ENCODE measurements at regions not wholly inside any gene's neighbourhood (a gene's known extent, or its start where the extent isn't known, plus 50 kb on each side); places are given as distances from the start of the nearest gene placed in this dataset.

GRCh38 chr9:16057541-16057940 is 504.7 kb downstream of the CCDC171 start:
- TF ChIP-seq CTCF (IDR thresholded peaks at IDR 0.05) = no peak
- Histone ChIP-seq H3K4me1 (ENCODE audit: control insufficient read depth in 1 of 2, insufficient read depth in 1 of 2, low read depth in 1 of 2, low read length in 1 of 2) (no peaks in the 10 kb centered on the region), H3K27me3 (no peaks in the 10 kb centered on the region), H3K27ac (no peak overlapping the region), H3K9me3 (no peaks in the 10 kb centered on the region), H3K36me3 (no peaks in the 10 kb centered on the region), H3K4me3 (ENCODE audit: low read depth in 1 of 2, low read length in 1 of 2) (no peak overlapping the region)

- TF ChIP-seq CTCF (IDR thresholded peaks at IDR 0.05) = no peak
- Histone ChIP-seq H3K4me1 (ENCODE audit: control insufficient read depth in 1 of 2, insufficient read depth in 1 of 2, low read depth in 1 of 2, low read length in 1 of 2) (no peaks in the 10 kb centered on the region), H3K9me3 (no peaks in the 10 kb centered on the region), H3K36me3 (no peaks in the 10 kb centered on the region), H3K27me3 (no peaks in the 10 kb centered on the region), H3K27ac (no peak overlapping the region), H3K4me3 (ENCODE audit: low read depth in 1 of 2, low read length in 1 of 2) (no peak overlapping the region)
These were observed 505.3 kb downstream of the CCDC171 start for GRCh38 chr9:16058131-16058549.

GRCh38 chr9:16060436-16061129 is 507.7 kb downstream of the CCDC171 start:
- Histone ChIP-seq H3K9me3 (no peaks in the 10 kb centered on the region), H3K36me3 (no peaks in the 10 kb centered on the region), H3K4me1 (ENCODE audit: control insufficient read depth in 1 of 2, insufficient read depth in 1 of 2, low read depth in 1 of 2, low read length in 1 of 2) (no peaks in the 10 kb centered on the region), H3K4me3 (ENCODE audit: low read depth in 1 of 2, low read length in 1 of 2) (no peak overlapping the region), H3K27ac (no peak overlapping the region), H3K27me3 (no peaks in the 10 kb centered on the region)
- no peak for TF ChIP-seq CTCF (IDR thresholded peaks at IDR 0.05)

GRCh38 chr9:16062542-16063240 is 509.8 kb downstream of the CCDC171 start:
- Histone ChIP-seq H3K9me3 (no peaks in the 10 kb centered on the region), H3K27me3 (no peaks in the 10 kb centered on the region), H3K4me1 (ENCODE audit: control insufficient read depth in 1 of 2, insufficient read depth in 1 of 2, low read depth in 1 of 2, low read length in 1 of 2) (no peaks in the 10 kb centered on the region), H3K27ac (no peak overlapping the region), H3K36me3 (no peaks in the 10 kb centered on the region), H3K4me3 (ENCODE audit: low read depth in 1 of 2, low read length in 1 of 2) (no peak overlapping the region)
- TF ChIP-seq CTCF (IDR thresholded peaks at IDR 0.05) = no peak

- TF ChIP-seq CTCF (IDR thresholded peaks at IDR 0.05) = no peak
- no peaks in the 10 kb centered on the region for H3K27me3 ChIP-seq
- no peaks in the 10 kb centered on the region for H3K36me3 ChIP-seq
- no peak overlapping the region for H3K4me3 ChIP-seq (ENCODE audit: low read depth in 1 of 2, low read length in 1 of 2)
- H3K9me3 ChIP-seq = no peaks in the 10 kb centered on the region
- no peak overlapping the region for H3K27ac ChIP-seq
- H3K4me1 ChIP-seq (ENCODE audit: control insufficient read depth in 1 of 2, insufficient read depth in 1 of 2, low read depth in 1 of 2, low read length in 1 of 2) = no peaks in the 10 kb centered on the region
These were observed 510.4 kb downstream of the CCDC171 start for GRCh38 chr9:16063241-16063591.

Measured in neutrophil (primary cell).